H1 (cell line): ENCODE measurements at regions not wholly inside any gene's neighbourhood (a gene's known extent, or its start where the extent isn't known, plus 50 kb on each side); places are given as distances from the start of the nearest gene placed in this dataset.
"Not testable (repeated sequence)": the region's sequence is repeated elsewhere in the genome, so short reads cannot be mapped to it uniquely, and the experiment has no call there.

ENCODE experiments used
- CTCF ChIA-PET: fragments of 300-600 bp; sonication (Branson Sonifier 250); formaldehyde crosslinking; loops from one replicate; lab custom pipeline; 2021; ENCODE audit not compliant: partially characterized antibody; lab: Charles Lee
- POLR2A ChIA-PET: fragments of 300-600 bp; sonication (Branson Sonifier 250); formaldehyde crosslinking; loops from one replicate; lab custom pipeline; 2021; ENCODE audit warnings: inconsistent platforms; ENCODE audit not compliant: partially characterized antibody; lab: Charles Lee
- DNase-seq, 2 experiments: peaks; one replicate each; pipeline versions ENCODE4 v3.0.0 to v3.0.0-alpha.2; 2010 to 2022; ENCODE audit warnings: low spot score in 2 of 2, low read depth in 1 of 2, mixed read lengths in 1 of 2
- FAIRE-seq: peaks from 2 replicates; lab custom pipeline; 2011; peaks lifted over from hg19 to GRCh38; lab: Jason Lieb, UNC
- H2AFZ ChIP-seq: 2 replicates; pipeline ENCODE4 v1.8.1; 2012; ENCODE audit warnings: low read length, inconsistent platforms
- H2AK5ac ChIP-seq: 2 replicates; pipeline ENCODE4 v1.6.1; 2013; ENCODE audit warnings: low read depth, low read length
- H2BK120ac ChIP-seq: replicated peaks from 2 replicates; pipeline ENCODE3; 2013; ENCODE audit warnings: low read depth, low read length, inconsistent platforms
- H2BK12ac ChIP-seq: 2 replicates; pipeline ENCODE4 v1.6.1; 2013; ENCODE audit warnings: low read depth, low read length
- H2BK15ac ChIP-seq: 2 replicates; pipeline ENCODE4 v1.6.1; 2013; ENCODE audit warnings: low read length
- H2BK20ac ChIP-seq: 2 replicates; pipeline ENCODE4 v1.6.1; 2013; ENCODE audit warnings: low read length
- H2BK5ac ChIP-seq: 2 replicates; pipeline ENCODE4 v1.6.1; 2013; ENCODE audit warnings: low read depth, low read length
- H3K14ac ChIP-seq: 2 replicates; pipeline ENCODE4 v1.6.1; 2013; ENCODE audit warnings: inconsistent platforms; ENCODE audit not compliant: insufficient read length
- H3K18ac ChIP-seq: 2 replicates; pipeline ENCODE4 v1.6.1; 2013; ENCODE audit warnings: low read length; ENCODE audit errors: extremely low read depth
- H3K23ac ChIP-seq: 2 replicates; pipeline ENCODE4 v1.6.1; 2013; ENCODE audit warnings: inconsistent platforms; ENCODE audit not compliant: insufficient read length
- H3K23me2 ChIP-seq: 2 replicates; pipeline ENCODE4 v1.6.1; 2013; ENCODE audit warnings: low read depth, low read length
- H3K27ac ChIP-seq: 2 replicates; pipeline ENCODE4 v1.6.1; 2011; ENCODE audit warnings: low read depth, low read length, inconsistent platforms
- H3K27me3 ChIP-seq, 4 experiments: replicated peaks in 1 of 4; 1 replicate in 1 of 4; 2 replicates in 3 of 4; pipeline versions ENCODE4 v1.6.1 to v1.8.1; 2011 to 2013; ENCODE audit warnings: low read length in 3 of 4, mild to moderate bottlenecking in 3 of 4, inconsistent platforms in 2 of 4, mixed read lengths in 2 of 4, moderate library complexity in 1 of 4; ENCODE audit not compliant: control insufficient read depth in 3 of 4, insufficient read depth in 3 of 4; ENCODE audit errors: extremely low read depth in 1 of 4
- H3K36me3 ChIP-seq, 4 experiments: 2 replicates each; pipeline versions ENCODE4 v1.6.1 to v1.8.1; 2011 to 2013; ENCODE audit warnings: mild to moderate bottlenecking in 4 of 4, low read length in 3 of 4, moderate library complexity in 2 of 4, control low read depth in 1 of 4, inconsistent platforms in 1 of 4; ENCODE audit not compliant: insufficient read depth in 4 of 4, control insufficient read depth in 2 of 4
- H3K4ac ChIP-seq: replicated peaks from 2 replicates; pipeline ENCODE3; 2013; ENCODE audit warnings: low read length, low read depth, mixed read lengths, inconsistent platforms; ENCODE audit not compliant: insufficient read length
- H3K4me1 ChIP-seq, 4 experiments: replicated peaks in 1 of 4; 1 replicate in 1 of 4; 2 replicates in 3 of 4; pipeline versions ENCODE4 v1.6.1 to v1.8.1; 2011 to 2013; ENCODE audit warnings: low read length in 3 of 4, inconsistent platforms in 2 of 4, mixed read lengths in 1 of 4; ENCODE audit not compliant: insufficient read depth in 4 of 4, control insufficient read depth in 3 of 4
- H3K4me2 ChIP-seq, 2 experiments: 2 replicates each; pipeline versions ENCODE4 v1.6.1 to v1.8.1; 2011 to 2013; ENCODE audit warnings: low read depth in 2 of 2, low read length in 2 of 2, control low read depth in 1 of 2, inconsistent platforms in 1 of 2, mild to moderate bottlenecking in 1 of 2; ENCODE audit not compliant: insufficient read depth in 1 of 2
- H3K4me3 ChIP-seq, 4 experiments: fragments of 200-600, 300-600 bp in 1 of 4; sonication (generic), shearing (Covaris generic), sonication (Bioruptor Twin) in 1 of 4; 2 replicates each; pipeline versions ENCODE4 v1.5.1 to v1.8.1; 2011 to 2016; ENCODE audit warnings: low read length in 4 of 4, low read depth in 3 of 4, control low read depth in 2 of 4, inconsistent platforms in 2 of 4, mild to moderate bottlenecking in 2 of 4, mixed read lengths in 1 of 4, moderate library complexity in 1 of 4; ENCODE audit not compliant: insufficient read depth in 2 of 4; ENCODE audit errors: extremely low read depth in 1 of 4
- H3K56ac ChIP-seq: replicated peaks from 2 replicates; pipeline ENCODE3; 2013; ENCODE audit warnings: low read depth, mild to moderate bottlenecking, mixed read lengths, low read length, inconsistent platforms; ENCODE audit not compliant: insufficient read length
- H3K79me1 ChIP-seq: 2 replicates; pipeline ENCODE4 v1.6.1; 2013; ENCODE audit warnings: low read depth, low read length, control low read depth
- H3K79me2 ChIP-seq, 2 experiments: 2 replicates each; pipeline versions ENCODE4 v1.6.1 to v1.8.1; 2012 to 2013; ENCODE audit warnings: low read length in 2 of 2, mild to moderate bottlenecking in 2 of 2, inconsistent platforms in 1 of 2; ENCODE audit not compliant: insufficient read depth in 2 of 2, control insufficient read depth in 1 of 2
- H3K9ac ChIP-seq, 4 experiments: replicated peaks in 1 of 4; 1 replicate in 1 of 4; 2 replicates in 3 of 4; pipeline versions ENCODE4 v1.6.1 to v1.8.1; 2011 to 2013; ENCODE audit warnings: low read depth in 3 of 4, low read length in 3 of 4, control low read depth in 2 of 4, mild to moderate bottlenecking in 2 of 4, moderate library complexity in 2 of 4, inconsistent platforms in 1 of 4; ENCODE audit errors: extremely low read depth in 1 of 4
- H3K9me3 ChIP-seq, 2 experiments: 2 replicates each; pipeline versions ENCODE4 v1.6.1 to v1.8.1; 2012 to 2013; ENCODE audit warnings: mild to moderate bottlenecking in 2 of 2, moderate library complexity in 2 of 2, control low read depth in 1 of 2, inconsistent platforms in 1 of 2, low read depth in 1 of 2, low read length in 1 of 2, mixed read lengths in 1 of 2; ENCODE audit not compliant: insufficient read depth in 2 of 2
- H4K20me1 ChIP-seq, 2 experiments: replicated peaks in 1 of 2; 2 replicates each; pipeline versions ENCODE3 to v1.8.1; 2011 to 2013; ENCODE audit warnings: inconsistent platforms in 2 of 2, low read length in 2 of 2, mild to moderate bottlenecking in 1 of 2; ENCODE audit not compliant: insufficient read depth in 2 of 2, control insufficient read depth in 1 of 2
- H4K5ac ChIP-seq: 2 replicates; pipeline ENCODE4 v1.6.1; 2013; ENCODE audit warnings: low read length, low read depth, mixed read lengths, inconsistent platforms; ENCODE audit not compliant: insufficient read length
- H4K8ac ChIP-seq: 2 replicates; pipeline ENCODE4 v1.8.0; 2013; ENCODE audit warnings: mild to moderate bottlenecking, moderate library complexity, low read length, inconsistent platforms; ENCODE audit not compliant: insufficient read depth; ENCODE audit errors: extremely low read depth
- H4K91ac ChIP-seq: replicated peaks from 2 replicates; pipeline ENCODE3; 2013; ENCODE audit warnings: low read length, mixed read lengths, inconsistent platforms; ENCODE audit not compliant: insufficient read length
- WGBS, 2 experiments: shearing (Covaris generic) in 1 of 2; methylation state at CpG; one replicate each; pipeline versions ENCODE4 v1.1.6 to v1.1.7; 2013 to 2015; ENCODE audit warnings: low lambda C conversion rate in 2 of 2, mixed read lengths in 2 of 2, inconsistent platforms in 1 of 2, low coverage in 1 of 2, missing lambda C conversion rate in 1 of 2; ENCODE audit not compliant: insufficient replicate concordance in 2 of 2, insufficient coverage in 1 of 2, insufficient read length in 1 of 2; ENCODE audit errors: extremely low coverage in 1 of 2, missing lambda C conversion rate in 1 of 2; 5-methylcytosine and 5-hydroxymethylcytosine counted together

DNA sequence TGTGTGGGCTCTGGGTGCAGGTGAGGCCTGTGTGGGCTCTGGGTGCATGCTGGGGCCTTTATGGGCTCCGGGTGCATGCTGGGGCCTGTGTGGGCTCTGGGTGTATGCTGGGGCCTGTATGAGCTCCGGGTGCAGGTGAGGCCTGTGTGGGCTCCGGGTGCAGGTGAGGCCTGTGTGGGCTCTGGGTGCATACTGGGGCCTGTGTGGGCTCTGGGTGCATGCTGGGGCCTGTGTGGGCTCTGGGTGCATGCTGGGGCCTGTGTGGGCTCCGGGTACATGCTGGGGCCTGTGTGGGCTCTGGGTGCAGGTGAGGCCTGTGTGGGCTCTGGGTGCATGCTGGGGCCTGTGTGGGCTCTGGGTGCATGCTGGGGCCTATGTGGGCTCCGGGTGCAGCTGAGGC lies 80.5 kb upstream of the ACKR3 start:
- H2BK5ac ChIP-seq, H3K27ac ChIP-seq, H3K79me2 ChIP-seq, H3K9ac ChIP-seq, H4K8ac ChIP-seq, H2BK15ac ChIP-seq, H3K4ac ChIP-seq, FAIRE-seq, H4K20me1 ChIP-seq, H2BK12ac ChIP-seq, H3K14ac ChIP-seq, H3K27me3 ChIP-seq, POLR2A ChIA-PET, DNase-seq, H4K5ac ChIP-seq, H2AK5ac ChIP-seq, H2BK120ac ChIP-seq, H3K23ac ChIP-seq, H3K9me3 ChIP-seq, H3K4me2 ChIP-seq, H3K4me3 ChIP-seq, H3K18ac ChIP-seq, H3K79me1 ChIP-seq, H3K56ac ChIP-seq, H4K91ac ChIP-seq, H3K23me2 ChIP-seq, H2AFZ ChIP-seq, H3K4me1 ChIP-seq, H3K36me3 ChIP-seq, H2BK20ac ChIP-seq: not testable (repeated sequence)
- CTCF ChIA-PET = interaction anchor here (0.6 to 1.4 kb wide), 3 partner anchors 15 to 30 kb away, joined by 3 to 5 read pairs (median 3); no protein-coding TSS in a partner anchor
- 83% methylated on average over 5 of the region's 5 CpGs; no CpG with 5 or more reads in 1 of the 2 experiments for WGBS, 2 experiments
